PC-3 (cell line): ENCODE measurements at regions not wholly inside any gene's neighbourhood (a gene's known extent, or its start where the extent isn't known, plus 50 kb on each side); places are given as distances from the start of the nearest gene placed in this dataset.

Source experiments
- EZH2phosphoT487 ChIP-seq: fragments of 300-600 bp; sonication (generic); IDR thresholded peaks from 2 replicates; pipeline ENCODE4 v1.6.1; 2018; ENCODE audit warnings: mild to moderate bottlenecking, antibody characterized with exemption, low read length, borderline replicate concordance
- TF ChIP-seq, protein P1 (sequence below): fragments of 300-600 bp; sonication (generic); conservative IDR thresholded peaks from 2 replicates; pipeline ENCODE4 v1.5.1; 2017; ENCODE audit warnings: antibody characterized with exemption, low read depth, mild to moderate bottlenecking, low read length

DNA sequence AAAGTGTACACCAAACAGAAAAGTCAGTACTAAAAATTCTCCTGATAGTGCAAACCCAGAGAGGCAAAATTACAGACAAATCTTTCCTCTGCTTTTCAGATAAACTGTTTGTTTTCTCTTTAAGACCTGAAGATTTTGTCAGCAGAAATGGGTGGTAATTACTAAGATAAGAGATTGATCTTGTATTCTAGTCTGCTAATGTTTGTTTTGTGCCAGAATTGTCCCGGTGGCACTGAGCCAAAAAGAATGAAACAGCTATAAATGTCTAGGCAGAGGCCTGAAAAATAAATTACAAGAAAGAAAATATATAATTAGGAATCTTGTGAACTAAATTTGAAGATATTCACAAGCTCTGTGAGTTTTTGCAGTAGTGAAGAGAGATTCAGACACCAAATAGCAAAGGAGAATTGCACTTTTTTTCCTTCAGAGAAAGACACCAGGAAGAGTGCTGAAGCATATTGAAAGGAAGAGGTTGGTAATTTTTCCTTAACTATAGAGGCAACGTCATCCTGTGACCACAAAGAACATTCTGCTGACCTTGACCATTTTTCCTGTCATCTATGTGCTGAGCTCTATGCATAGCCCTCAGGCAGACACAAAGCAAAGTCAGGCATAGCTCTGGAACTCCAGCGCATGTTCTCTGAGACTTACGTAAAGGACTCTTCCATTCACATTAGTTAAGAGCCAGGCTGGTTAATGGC is 314.5 kb upstream of the RASGEF1B start:
- TF ChIP-seq, protein P1, sequence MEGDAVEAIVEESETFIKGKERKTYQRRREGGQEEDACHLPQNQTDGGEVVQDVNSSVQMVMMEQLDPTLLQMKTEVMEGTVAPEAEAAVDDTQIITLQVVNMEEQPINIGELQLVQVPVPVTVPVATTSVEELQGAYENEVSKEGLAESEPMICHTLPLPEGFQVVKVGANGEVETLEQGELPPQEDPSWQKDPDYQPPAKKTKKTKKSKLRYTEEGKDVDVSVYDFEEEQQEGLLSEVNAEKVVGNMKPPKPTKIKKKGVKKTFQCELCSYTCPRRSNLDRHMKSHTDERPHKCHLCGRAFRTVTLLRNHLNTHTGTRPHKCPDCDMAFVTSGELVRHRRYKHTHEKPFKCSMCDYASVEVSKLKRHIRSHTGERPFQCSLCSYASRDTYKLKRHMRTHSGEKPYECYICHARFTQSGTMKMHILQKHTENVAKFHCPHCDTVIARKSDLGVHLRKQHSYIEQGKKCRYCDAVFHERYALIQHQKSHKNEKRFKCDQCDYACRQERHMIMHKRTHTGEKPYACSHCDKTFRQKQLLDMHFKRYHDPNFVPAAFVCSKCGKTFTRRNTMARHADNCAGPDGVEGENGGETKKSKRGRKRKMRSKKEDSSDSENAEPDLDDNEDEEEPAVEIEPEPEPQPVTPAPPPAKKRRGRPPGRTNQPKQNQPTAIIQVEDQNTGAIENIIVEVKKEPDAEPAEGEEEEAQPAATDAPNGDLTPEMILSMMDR = no peak
- TF ChIP-seq EZH2phosphoT487 = no peak
